Karpas-422 (cell line): ENCODE measurements at regions not wholly inside any gene's neighbourhood (a gene's known extent, or its start where the extent isn't known, plus 50 kb on each side); places are given as distances from the start of the nearest gene placed in this dataset.

Experiments
- DNase-seq: peaks from one replicate; pipeline ENCODE4 v3.0.0-alpha.2; 2015
- H2AFZ ChIP-seq: fragments of 200-600 bp; sonication (generic); 2 replicates; pipeline ENCODE4 v1.6.1; 2014; ENCODE audit warnings: antibody characterized with exemption, low read length, mixed read lengths
- H3K27ac ChIP-seq: fragments of 200-600 bp; sonication (generic); 2 replicates; pipeline ENCODE4 v1.5.1; 2014; ENCODE audit warnings: mild to moderate bottlenecking, low read length, moderate library complexity
- H3K27me3 ChIP-seq: fragments of 200-600 bp; sonication (generic); 2 replicates; pipeline ENCODE4 v1.6.1; 2014; ENCODE audit warnings: low read length, mixed read lengths
- H3K36me3 ChIP-seq: fragments of 200-600 bp; sonication (generic); 2 replicates; pipeline ENCODE4 v1.6.1; 2014; ENCODE audit warnings: low read length, mixed read lengths; ENCODE audit not compliant: insufficient read depth
- H3K4me1 ChIP-seq: fragments of 200-600 bp; sonication (generic); 2 replicates; pipeline ENCODE4 v1.6.1; 2014; ENCODE audit warnings: mild to moderate bottlenecking, low read length, mixed read lengths
- H3K4me2 ChIP-seq: fragments of 200-600 bp; sonication (generic); 2 replicates; pipeline ENCODE4 v1.6.1; 2014; ENCODE audit warnings: low read length, low read depth, mild to moderate bottlenecking; ENCODE audit not compliant: poor library complexity, severe bottlenecking
- H3K4me3 ChIP-seq: fragments of 200-600 bp; sonication (generic); 2 replicates; pipeline ENCODE4 v1.5.1; 2014; ENCODE audit warnings: mild to moderate bottlenecking, antibody characterized with exemption, low read length, mixed read lengths
- H3K79me2 ChIP-seq: fragments of 200-600 bp; sonication (generic); 2 replicates; pipeline ENCODE4 v1.6.1; 2014; ENCODE audit warnings: mild to moderate bottlenecking, low read length, mixed read lengths
- H3K9ac ChIP-seq: fragments of 200-600 bp; sonication (generic); 2 replicates; pipeline ENCODE4 v1.6.0; 2014; ENCODE audit warnings: low read length
- H3K9me2 ChIP-seq: fragments of 200-600 bp; sonication (generic), shearing (Covaris generic); replicated peaks from 2 replicates; pipeline ENCODE4 v1.6.0; 2014; ENCODE audit warnings: mild to moderate bottlenecking, low read length, moderate library complexity; ENCODE audit not compliant: insufficient read depth
- H3K9me3 ChIP-seq: fragments of 300-700, 200-600 bp; sonication (generic); 2 replicates; pipeline ENCODE4 v1.6.1; 2014; ENCODE audit warnings: low read length, mixed read lengths
- H4K20me1 ChIP-seq: fragments of 200-600 bp; sonication (generic); 2 replicates; pipeline ENCODE4 v1.6.1; 2014; ENCODE audit warnings: mild to moderate bottlenecking, antibody characterized with exemption, low read length, low read depth; ENCODE audit not compliant: insufficient read depth

DNA sequence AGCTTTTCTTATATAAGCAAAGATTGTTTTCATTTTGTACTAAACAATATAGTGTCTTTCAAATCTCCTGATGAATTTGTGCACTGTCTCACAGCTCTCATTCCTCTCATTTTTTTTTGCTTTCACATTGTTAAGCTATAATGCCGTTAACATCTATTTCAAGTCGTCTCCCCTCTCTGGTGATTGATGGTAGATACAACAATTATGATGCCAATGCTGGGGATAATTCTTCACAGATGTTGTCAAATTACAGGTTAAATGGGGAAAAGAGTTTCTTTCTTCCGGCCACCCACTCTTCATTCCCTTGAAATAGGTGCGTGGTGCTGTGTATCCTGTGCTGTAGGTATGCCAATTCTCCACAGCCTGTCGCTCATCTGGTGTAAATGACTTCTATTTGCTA, 1053.7 kb upstream of the ZEB2 start:
- Histone ChIP-seq H4K20me1 (no peaks in the 10 kb centered on the region), H3K27ac (no peak overlapping the region), H3K36me3 (no peaks in the 10 kb centered on the region), H3K27me3 (no peaks in the 10 kb centered on the region), H2AFZ (no peak overlapping the region), H3K9me3 (no peaks in the 10 kb centered on the region), H3K4me2 (no peak overlapping the region), H3K9me2 (no peaks in the 10 kb centered on the region), H3K4me1 (no peaks in the 10 kb centered on the region), H3K9ac (no peak overlapping the region), H3K4me3 (no peak overlapping the region), H3K79me2 (no peaks in the 10 kb centered on the region)
- DNase-seq = no peak

DNA sequence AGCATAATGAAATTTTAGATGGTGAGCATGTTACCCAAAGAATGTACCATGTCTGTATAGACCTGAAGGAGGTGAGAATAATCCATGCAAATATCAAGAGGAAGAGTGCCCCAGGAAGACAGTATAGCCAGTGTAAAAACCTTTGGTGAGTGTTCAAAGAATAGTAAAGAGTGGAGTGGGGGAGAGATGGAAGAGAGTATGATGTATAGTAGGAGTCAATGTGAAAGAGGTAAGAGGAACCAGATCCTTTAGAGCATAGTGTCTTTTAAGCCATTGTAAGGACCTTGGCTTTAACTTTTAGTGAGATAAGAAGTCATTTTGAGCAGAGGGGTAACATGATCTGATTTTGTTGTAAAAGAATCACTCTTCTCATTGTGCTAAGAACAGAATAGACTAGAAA, 1052.3 kb upstream of the ZEB2 start:
- no peak overlapping the region for H3K9ac ChIP-seq
- H3K4me1 ChIP-seq = no peaks in the 10 kb centered on the region
- H3K4me3 ChIP-seq = no peak overlapping the region
- no peak for DNase-seq
- H2AFZ ChIP-seq = no peak overlapping the region
- H3K79me2 ChIP-seq = no peaks in the 10 kb centered on the region
- H4K20me1 ChIP-seq = no peaks in the 10 kb centered on the region
- no peaks in the 10 kb centered on the region for H3K9me2 ChIP-seq
- H3K9me3 ChIP-seq = no peaks in the 10 kb centered on the region
- H3K27ac ChIP-seq = no peak overlapping the region
- H3K27me3 ChIP-seq = no peaks in the 10 kb centered on the region
- no peaks in the 10 kb centered on the region for H3K36me3 ChIP-seq
- H3K4me2 ChIP-seq = no peak overlapping the region

DNA sequence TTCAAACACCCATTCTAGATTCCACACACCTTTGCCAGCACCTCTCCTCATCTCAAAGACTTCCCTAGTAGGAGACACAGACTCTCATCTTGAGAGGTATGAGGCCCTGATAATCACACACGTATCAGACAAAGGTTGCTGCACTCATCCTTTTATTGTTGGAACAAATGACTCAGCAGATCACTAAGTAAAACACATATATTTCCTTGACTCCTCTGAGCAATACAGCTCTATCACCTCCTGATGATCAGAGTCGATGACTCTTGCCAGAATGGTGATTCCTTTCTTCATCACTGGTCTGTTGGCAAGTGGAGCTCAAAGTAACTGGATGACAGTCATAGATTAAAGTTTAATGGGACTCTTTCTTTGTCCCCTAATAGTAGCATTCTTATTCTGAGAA, 1049.2 kb upstream of the ZEB2 start:
- Histone ChIP-seq H3K4me3 (no peak overlapping the region), H2AFZ (no peak overlapping the region)

DNA sequence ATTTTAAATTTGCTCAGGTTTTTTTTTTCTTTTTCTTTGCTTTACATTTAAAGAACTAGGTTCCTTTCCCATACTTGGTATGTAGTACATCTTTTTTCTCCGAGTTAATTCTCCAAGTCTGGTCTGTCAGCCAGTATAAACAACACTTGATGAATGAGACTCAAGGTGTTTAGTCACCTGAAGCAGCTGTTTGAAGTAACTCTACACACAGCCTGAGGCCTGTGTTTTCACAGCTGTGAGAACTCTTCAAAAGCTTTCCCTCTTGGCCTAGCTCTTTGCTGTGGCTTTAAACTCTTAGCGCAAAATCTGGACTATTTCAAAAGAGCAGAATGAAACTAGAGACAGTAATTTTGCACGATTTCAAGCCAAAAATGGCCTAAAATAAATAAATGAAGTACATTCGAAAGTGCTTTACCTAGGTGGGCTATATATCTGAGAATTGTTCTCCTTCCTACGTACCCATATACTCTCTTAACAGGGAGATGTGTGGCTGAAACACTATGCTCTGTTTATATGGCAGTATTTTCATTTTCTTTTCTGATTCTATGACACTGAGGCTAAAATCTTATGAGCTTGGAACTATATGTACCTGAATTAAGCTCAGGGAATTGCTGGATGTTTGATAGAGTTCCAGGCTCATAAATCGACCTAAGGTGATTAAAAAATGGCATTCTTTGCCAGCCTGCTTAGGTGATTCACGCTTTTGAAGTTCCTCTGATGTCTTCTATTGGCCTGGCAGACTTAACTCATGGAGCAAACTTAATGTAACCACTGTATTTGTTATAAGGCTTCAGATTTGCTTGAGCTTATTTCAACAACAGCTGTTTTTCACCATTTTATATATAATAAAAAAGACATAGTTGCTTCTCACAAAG, 1044.1 kb upstream of the ZEB2 start:
- no peaks in the 10 kb centered on the region for H3K9me2 ChIP-seq
- H3K27ac ChIP-seq = no peak overlapping the region
- no peaks in the 10 kb centered on the region for H4K20me1 ChIP-seq
- no peaks in the 10 kb centered on the region for H3K36me3 ChIP-seq
- H3K9me3 ChIP-seq = no peaks in the 10 kb centered on the region
- H3K4me1 ChIP-seq = no peaks in the 10 kb centered on the region
- no peak for DNase-seq
- no peak overlapping the region for H2AFZ ChIP-seq
- no peak overlapping the region for H3K4me2 ChIP-seq
- no peak overlapping the region for H3K4me3 ChIP-seq
- H3K9ac ChIP-seq = no peak overlapping the region
- no peaks in the 10 kb centered on the region for H3K27me3 ChIP-seq
- no peaks in the 10 kb centered on the region for H3K79me2 ChIP-seq

More for the DNA sequence above, 1049.2 kb upstream of the ZEB2 start:
- H3K79me2 ChIP-seq = no peaks in the 10 kb centered on the region
- H3K9me2 ChIP-seq = no peaks in the 10 kb centered on the region
- no peaks in the 10 kb centered on the region for H3K9me3 ChIP-seq
- no peak overlapping the region for H3K27ac ChIP-seq
- H3K27me3 ChIP-seq = no peaks in the 10 kb centered on the region
- no peak for DNase-seq
- no peak overlapping the region for H3K9ac ChIP-seq
- no peaks in the 10 kb centered on the region for H3K4me1 ChIP-seq
- H4K20me1 ChIP-seq = no peaks in the 10 kb centered on the region
- H3K36me3 ChIP-seq = no peaks in the 10 kb centered on the region
- no peak overlapping the region for H3K4me2 ChIP-seq

DNA sequence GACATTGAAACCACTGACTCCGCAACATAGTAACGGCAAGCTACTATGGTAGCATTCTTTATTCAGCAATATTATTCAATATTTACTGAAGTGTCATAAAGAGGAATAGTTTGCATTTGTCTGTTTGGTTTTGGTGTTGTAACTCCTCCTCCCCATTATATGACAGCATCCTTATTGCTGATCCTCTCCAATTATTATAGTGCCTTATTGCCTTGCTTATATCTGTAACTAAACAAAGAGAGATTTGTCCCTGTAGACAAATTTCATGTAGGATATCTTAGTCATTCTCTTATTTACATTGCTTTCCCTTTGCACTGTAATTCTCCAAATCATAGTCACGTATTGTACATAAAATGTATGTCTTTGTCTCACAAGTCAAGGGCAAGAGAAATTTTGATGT, 1041.2 kb upstream of the ZEB2 start:
- Histone ChIP-seq H3K27me3 (no peaks in the 10 kb centered on the region), H3K27ac (no peak overlapping the region), H3K36me3 (no peaks in the 10 kb centered on the region), H3K4me2 (no peak overlapping the region), H3K79me2 (no peaks in the 10 kb centered on the region), H3K4me1 (no peaks in the 10 kb centered on the region), H3K9ac (no peak overlapping the region), H3K9me3 (no peaks in the 10 kb centered on the region), H3K9me2 (no peaks in the 10 kb centered on the region), H2AFZ (no peak overlapping the region), H4K20me1 (no peaks in the 10 kb centered on the region), H3K4me3 (no peak overlapping the region)
- no peak for DNase-seq

DNA sequence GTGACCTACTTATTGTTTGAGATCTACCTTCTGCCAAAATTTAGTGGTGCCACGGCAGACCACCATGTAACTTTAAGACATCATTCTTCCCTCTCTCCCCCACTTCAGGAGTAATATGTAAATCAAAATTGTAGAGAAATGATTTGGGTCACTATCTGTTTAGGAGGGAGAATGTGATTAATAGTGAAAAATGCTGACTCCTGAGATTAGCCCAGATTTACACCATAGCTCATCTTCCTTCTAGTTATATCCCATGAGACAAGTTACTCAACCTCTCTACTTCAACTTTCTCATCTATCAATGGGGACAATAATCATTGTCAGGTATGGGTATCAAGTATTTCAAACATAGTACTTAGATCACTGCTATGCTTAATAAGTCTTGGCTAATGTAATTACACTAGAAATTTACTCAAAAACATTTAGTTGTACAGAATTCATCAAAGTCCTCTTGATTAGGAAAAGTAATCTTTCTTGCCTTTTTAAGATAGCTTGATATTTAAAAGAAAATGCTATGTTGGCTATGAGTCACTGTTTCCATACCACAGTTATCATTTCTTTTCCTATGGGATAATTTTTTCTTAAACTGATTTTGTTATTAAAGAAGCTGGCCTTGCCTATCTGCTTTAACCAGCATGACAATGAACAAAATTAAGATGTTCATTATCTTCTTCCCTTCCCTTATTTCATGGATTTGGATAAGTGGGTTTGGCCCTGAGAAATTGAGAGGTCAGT, 1038.9 kb upstream of the ZEB2 start:
- no peak overlapping the region for H2AFZ ChIP-seq
- H3K79me2 ChIP-seq = no peaks in the 10 kb centered on the region
- H3K4me2 ChIP-seq = no peak overlapping the region
- H3K9me2 ChIP-seq = no peaks in the 10 kb centered on the region
- H4K20me1 ChIP-seq = no peaks in the 10 kb centered on the region
- no peak for DNase-seq
- H3K4me3 ChIP-seq = no peak overlapping the region
- H3K4me1 ChIP-seq = no peaks in the 10 kb centered on the region
- H3K36me3 ChIP-seq = no peaks in the 10 kb centered on the region
- no peaks in the 10 kb centered on the region for H3K9me3 ChIP-seq
- H3K9ac ChIP-seq = no peak overlapping the region
- no peaks in the 10 kb centered on the region for H3K27me3 ChIP-seq
- H3K27ac ChIP-seq = no peak overlapping the region

DNA sequence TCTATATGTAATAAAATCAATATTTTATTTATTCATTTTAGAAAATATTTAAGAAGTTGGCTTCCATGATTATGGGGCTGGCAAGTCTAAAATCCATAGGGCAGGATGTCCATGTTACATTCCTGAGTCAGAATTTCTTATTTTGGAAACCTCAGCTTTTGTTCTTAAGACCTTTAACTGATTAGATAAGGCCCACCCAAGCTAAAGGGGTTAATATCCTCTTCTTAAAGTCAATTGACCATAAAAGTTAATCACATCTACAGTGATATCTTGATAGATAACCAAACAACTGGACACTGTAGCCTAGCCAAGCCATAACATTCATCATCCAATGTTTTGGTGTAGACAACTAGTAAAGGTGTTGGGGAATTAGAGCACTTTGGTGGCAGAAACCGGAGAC, 1035.4 kb upstream of the ZEB2 start:
- Histone ChIP-seq H2AFZ (no peak overlapping the region), H3K27ac (no peak overlapping the region), H3K4me1 (no peaks in the 10 kb centered on the region), H3K79me2 (no peaks in the 10 kb centered on the region), H3K9me2 (no peaks in the 10 kb centered on the region), H3K9me3 (no peaks in the 10 kb centered on the region), H3K27me3 (no peaks in the 10 kb centered on the region), H3K36me3 (no peaks in the 10 kb centered on the region), H4K20me1 (no peaks in the 10 kb centered on the region), H3K4me3 (no peak overlapping the region), H3K4me2 (no peak overlapping the region), H3K9ac (no peak overlapping the region)
- no peak for DNase-seq

DNA sequence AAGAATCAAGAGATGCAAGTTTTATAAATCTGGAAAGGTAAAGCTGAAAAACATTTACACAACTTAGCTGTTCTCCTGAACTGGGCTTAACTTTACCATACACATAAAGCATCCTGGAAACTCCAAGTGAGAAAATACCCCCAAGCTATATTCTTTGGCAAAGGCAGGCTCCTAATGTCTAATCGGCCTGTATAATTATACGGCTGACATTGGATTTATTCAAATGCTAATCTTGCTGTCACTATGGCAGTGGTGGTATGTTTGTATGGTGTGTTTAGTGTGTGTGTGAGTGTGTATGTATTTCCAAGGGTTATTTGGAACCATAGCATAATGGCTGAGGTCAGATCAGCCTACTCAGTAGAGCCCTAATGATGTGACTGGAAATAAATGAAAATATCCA, 1031.8 kb upstream of the ZEB2 start:
- H3K9me3 ChIP-seq = no peaks in the 10 kb centered on the region
- no peaks in the 10 kb centered on the region for H3K36me3 ChIP-seq
- no peaks in the 10 kb centered on the region for H3K79me2 ChIP-seq
- H3K4me3 ChIP-seq = no peak overlapping the region
- H3K27me3 ChIP-seq = no peaks in the 10 kb centered on the region
- H3K9ac ChIP-seq = no peak overlapping the region
- H4K20me1 ChIP-seq = no peaks in the 10 kb centered on the region
- no peak overlapping the region for H3K4me2 ChIP-seq
- no peak for DNase-seq
- no peak overlapping the region for H3K27ac ChIP-seq
- no peak overlapping the region for H2AFZ ChIP-seq
- no peaks in the 10 kb centered on the region for H3K9me2 ChIP-seq
- H3K4me1 ChIP-seq = no peaks in the 10 kb centered on the region
